HG02763 (cell line): ENCODE measurements at regions not wholly inside any gene's neighbourhood (a gene's known extent, or its start where the extent isn't known, plus 50 kb on each side); places are given as distances from the start of the nearest gene placed in this dataset.

Source experiments
- ATAC-seq: cut with Tn5 transposase; IDR thresholded peaks from one replicate; pipeline ENCODE4 v1.9.1; 2021; ENCODE audit warnings: mild to moderate bottlenecking, moderate library complexity; ENCODE audit not compliant: unreplicated experiment

DNA sequence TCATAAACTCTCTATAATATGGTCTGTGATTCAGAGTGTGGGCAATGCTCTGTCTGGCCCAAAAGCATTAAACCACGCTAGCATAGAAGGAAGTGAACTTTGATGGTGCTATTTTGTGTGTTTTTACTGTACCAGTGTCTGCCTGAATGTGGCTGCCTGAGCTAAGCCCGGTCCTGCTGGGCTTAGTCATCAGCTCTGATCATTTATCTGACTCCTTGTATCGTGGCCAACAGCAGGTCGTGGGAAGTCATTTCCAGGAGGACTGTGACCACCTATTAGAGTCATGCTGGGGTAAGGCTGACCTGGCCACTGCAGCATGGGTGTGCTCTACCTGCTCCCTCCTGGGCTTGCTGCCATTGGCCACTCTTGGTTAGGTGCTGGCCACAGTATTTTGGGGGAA, 239.1 kb upstream of the CEP162 start:
- ATAC-seq: no peak

DNA sequence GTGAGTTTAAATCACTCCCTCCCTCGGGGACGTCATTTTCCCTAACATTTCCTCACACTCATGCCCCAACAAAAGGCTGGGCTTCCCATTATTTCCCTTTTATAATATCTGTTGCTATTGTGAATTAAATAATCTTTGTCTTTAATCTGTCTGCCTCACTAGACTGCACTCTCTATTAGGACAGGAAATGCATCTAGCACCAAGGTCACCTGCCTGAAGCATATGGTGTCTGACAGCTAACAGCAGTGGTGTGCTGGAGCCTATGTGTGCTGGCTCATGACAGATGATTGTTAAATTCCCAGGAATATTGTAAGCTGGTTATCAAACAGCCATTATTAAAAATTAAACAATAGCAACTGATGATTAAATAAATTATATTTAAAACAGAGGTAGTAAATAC, 237.0 kb upstream of the CEP162 start:
- ATAC-seq: no peak

DNA sequence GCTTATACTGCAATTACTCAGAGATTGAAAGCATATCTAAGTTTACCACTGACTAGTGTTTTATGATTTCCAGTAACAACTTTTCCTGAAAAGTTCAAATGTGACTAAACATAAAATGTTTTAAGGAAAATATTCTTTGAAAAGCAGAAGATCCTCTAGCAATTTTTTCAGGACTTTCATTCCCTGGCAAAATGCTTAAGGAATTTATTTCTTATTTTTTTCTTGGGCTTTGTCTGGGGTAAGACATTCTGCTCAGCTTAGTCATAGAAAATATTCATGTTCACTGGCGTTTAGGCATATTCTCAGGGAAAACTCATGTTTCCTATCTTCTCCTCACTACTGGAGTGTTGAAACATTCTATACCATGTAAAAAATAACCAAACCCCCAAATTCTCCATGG, 235.3 kb upstream of the CEP162 start:
- no peak for ATAC-seq

DNA sequence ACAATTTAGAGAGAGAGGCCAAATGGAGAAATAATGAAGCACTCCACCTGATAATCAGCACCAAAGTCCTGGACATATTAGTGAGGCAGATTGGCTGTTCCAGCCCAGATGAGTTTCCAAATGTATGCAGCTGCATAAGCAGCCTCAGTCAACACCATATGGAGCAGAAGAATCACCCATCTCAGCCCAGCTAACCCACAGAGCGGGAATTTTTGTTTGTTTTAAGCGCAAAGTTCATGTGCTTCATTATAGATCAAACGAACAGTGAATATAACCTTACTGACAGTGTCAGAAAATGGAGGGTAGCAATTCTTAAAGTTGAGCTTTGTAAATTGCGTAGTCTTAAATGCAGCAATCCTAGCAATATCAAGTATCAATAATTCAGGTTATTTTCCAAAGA, 234.0 kb upstream of the CEP162 start:
- ATAC-seq: no peak

DNA sequence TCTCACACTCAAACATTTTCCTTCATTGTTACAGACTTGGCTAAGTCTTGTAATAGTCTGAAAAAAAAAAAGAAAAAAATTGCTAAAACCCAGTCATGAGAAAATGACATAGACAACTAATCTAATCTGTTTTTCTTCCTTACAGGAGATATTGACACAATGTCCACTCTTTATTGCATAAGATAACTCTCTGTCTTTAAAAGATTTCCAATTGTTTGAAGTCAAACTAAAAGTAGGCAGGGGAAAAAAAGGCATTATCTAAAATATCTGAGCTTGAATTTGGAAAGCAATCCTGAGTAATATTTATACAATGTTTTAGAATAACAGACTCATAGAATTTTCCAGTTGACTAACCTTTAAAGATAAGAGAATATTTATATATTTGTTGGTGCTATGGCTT, 233.0 kb upstream of the CEP162 start:
- no peak for ATAC-seq

DNA sequence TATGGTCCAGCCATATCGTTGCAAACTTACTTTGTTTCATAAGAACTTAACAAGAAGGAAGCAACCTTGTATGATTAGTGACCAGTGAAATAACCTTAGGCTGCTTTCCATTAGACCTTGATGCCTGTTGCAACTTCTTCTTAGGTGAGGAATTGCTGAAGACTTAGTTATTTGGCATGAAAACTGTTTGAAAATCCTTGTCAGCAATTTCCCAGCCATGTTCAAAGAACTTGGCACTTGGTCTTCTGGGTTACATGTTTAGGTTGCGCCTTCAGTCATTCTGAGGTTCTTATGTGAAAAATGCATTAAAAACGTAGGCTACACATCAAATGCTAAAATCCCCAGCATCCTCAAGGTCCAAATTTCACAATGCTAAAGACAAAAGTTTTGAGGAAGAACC, 232.0 kb upstream of the CEP162 start:
- ATAC-seq: no peak

DNA sequence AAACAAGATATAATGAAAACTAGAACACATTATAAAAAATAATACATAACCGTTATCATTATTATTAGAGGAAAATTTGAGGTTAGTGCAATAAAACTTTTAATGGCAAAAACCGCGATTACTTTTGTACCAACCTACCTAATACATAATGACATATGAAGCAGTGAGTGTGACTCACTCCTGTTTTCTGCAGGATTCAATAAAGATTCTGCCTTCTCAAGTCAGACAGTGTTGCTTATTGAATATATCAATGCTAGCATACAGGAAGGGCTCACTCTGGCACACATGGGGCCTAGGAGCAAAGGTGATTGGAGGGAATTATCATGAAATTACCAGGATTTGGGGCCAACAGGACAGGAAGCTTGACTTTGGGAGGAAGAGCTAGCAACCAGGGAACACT, 230.8 kb upstream of the CEP162 start:
- ATAC-seq: no peak

DNA sequence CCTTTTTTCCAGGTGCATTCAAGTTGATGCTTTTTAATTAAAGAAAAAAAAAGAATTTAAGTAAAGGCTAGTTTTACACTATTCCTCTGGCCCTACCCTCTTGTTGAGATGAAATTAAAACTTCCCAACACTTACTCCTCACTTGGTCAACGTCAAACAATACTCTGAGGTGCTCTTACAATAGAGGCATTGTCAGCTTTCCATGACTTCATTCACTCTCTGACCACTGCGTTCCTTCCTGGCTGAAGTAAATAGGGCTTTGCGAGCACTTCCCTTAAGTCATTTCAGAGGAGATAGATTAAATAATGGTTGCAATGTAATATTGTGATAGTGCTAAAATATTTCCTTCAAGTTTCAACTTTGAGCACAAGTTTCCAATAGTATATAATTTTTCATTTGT, 229.8 kb upstream of the CEP162 start:
- ATAC-seq: no peak

DNA sequence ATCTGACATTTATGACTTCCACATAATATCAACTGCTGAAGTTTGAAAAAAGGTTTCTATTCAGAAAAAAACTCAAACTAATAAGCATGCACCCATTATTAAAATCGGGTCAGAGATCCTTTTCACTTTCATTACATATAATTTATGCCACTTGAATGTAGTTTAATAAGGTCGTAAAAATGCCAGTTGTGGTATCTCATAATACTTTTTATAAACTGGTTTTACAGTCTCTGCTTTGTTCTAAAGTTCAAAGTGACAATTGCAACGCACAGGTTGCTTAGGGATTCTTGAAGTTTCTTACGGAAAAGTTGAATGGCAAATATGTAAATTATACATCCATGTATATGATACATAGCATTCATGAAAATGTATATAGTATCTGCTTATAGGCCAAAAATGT, 229.4 kb upstream of the CEP162 start:
- no peak for ATAC-seq

DNA sequence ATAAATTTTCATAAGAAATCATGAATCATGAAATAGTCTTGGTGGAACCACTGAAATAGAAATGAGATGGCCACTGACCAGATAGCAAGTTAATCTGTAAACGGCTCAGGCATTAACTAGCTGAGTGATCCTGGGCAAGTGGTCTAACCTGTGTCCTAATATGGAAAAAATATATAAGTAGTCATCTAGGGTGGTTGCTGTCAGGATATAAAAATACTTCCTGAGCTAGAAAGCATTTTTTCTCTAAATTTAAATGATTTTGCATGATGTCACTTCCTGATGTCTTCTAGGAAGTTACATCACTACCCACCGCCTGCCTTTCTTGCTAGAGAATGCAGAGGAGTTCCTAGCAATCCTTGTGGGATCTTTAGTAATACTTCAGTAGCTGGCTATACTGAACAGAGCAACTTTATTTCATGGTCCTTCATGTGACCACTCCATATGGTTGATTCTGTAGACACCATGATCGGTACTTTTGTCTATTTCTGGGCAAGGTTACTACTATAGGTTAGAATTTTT, 228.1 kb upstream of the CEP162 start:
- ATAC-seq: no peak

DNA sequence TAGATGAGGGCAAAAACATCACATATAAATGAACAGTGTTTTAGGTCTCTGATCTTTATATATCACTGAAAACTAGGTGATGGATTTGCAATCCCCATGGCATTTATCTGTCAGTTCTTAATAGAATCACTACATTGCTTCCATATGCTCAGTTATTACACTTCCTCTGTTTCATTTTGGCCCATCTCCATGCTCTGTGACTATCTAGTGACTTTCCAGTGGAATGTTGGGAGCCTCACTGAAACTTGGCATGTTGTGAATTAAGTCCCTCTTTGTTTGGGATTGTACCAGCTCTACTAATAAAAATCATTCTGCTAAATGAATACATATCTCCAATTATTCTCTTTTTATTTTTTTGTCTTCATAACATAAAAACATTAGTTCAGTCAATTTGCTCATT, 226.1 kb upstream of the CEP162 start:
- no peak for ATAC-seq

DNA sequence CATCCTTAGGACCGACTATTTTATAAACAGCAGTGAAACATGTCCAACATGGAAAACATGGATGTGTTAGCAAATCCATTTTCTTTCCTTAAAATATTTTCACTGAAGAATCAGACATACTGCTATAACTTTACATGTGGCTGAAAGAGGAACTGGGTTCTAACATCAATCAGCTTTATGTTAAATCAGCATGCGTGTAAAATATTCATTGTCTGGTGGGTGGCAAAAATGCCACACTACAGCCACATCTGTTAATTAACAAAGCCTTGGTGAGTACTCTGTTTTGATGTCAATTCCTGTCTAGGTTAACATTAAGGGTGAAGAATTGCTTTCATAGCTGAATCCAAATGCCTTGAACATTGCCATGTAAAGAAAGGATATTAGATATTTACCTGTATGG, 222.6 kb upstream of the CEP162 start:
- no peak for ATAC-seq

DNA sequence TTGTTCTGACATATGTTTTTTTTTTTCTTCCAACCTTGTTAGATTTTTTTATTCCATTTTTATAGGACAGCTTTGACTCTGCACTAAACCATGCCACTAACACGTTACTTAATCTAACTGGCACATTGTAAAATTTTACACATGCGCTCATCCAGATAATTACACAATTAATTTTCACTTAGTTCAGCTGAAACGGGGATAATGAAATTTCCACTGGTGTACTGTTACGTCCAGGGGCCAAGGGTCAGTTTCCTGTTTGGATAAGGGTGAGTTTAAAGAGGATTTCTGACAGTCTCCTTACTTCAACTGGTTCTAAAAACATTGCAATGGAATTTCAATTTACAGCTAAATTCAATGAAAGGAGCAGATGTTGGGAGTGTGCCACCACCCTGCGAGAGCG, 221.8 kb upstream of the CEP162 start:
- no peak for ATAC-seq

DNA sequence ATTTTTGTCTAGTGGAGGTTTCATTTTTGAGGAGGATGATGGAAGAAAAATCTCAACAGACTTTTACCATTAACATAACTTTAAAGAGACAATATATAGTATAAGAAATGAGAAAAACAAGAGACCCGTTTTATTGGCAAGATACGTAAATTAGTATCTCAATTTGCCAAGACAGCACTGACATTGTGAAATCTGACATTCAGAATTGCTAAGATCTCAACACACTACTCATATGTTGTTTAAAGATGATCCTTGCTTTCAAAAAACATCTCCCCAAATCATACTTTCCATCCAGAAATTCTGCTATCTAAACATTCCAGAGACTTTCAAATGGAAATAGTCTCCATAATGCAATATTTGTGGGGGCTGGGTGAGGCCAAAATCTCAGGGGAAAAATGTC, 220.9 kb upstream of the CEP162 start:
- no peak for ATAC-seq

DNA sequence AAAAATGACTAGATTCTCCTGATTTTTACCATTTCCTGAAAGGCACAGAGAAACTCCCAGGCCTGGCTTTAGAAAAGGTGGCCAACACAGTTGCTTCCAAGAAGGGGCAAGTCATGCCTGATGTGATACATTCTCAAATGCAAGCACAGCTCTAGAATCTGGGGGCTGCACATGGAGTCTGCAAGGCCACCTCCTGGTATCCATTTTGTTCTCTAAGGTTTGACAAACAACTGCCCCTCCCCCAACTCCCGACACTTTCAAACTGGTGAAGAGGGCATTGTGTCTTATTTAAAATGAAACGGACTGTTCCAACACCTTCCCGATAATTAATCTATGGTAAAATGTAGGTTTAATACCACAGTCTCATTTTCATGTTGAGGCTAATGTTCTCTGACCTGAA, 220.2 kb upstream of the CEP162 start:
- ATAC-seq: no peak

DNA sequence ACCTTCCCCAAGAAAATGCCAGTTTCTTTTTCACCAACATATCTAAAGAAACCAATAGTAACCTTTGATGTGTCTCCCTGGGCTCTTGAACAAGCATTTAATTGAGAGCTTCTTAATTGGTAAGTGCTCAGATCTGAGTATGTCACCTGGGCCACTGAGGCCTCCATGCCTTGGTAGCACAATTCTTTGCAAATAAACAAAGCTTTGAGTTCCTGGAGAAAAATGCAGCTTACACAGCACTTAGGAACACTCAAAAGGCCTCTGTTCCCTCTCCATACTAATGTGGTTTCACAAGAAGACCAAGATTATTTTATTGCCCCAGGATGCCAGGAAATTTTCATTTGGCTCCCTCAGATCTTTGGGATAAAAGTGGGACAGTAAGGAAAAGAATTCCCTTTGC, 217.6 kb upstream of the CEP162 start:
- no peak for ATAC-seq

DNA sequence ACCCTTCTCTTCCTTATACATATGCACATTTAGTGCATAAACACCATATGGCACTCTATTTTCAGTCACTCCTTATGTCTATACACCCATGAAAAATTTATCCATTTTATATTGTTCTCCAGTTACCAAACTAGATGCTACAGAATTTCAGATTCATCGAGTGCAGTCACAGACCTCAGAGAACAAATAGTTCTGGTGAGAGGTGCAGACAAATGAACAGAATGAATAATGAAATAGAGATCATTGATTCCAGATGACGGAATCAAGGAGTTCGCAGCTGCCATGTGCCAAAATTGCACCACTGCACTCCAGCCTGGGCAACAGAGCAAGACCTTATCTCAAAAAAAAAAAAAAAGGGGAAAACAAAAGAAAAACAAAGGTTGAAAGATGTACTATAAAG, 214.8 kb upstream of the CEP162 start:
- no peak for ATAC-seq

DNA sequence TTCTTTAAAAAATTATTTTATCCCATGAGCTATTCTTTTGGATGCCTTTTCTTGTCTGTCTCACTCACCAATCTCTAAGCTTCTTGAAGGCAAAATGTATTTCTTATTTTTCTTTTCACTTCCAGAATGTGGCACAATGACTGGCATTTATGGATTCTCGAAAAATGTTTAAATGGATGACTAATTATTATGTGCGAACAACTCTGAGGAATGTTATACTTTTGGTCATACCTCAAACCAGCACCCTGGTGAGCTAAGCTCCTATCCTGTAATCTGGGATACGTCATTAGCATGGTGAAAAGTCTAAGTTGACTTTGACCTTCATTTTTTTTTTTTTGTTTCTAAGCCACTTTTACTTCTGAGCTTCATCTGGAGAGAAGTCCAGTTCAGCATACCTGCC, 214.0 kb upstream of the CEP162 start:
- ATAC-seq: no peak

DNA sequence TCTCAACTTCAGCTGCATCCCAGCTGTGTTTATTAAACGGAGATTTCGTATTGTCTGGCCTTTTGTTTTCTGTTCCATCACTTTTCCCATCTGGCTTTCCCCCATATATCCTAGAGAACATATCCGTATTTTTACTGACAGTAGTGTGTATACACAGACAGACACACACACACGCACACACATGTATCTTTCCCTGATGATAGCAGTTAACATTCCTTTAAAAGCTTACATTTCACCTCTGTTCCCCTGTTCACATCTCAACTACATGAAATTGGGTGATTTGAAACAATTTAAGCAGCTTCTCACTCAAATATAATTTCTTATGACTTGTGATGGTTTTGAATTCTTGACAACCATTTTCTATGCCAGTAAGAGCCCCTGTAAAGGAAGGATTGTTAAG, 207.1 kb upstream of the CEP162 start:
- ATAC-seq: no peak

DNA sequence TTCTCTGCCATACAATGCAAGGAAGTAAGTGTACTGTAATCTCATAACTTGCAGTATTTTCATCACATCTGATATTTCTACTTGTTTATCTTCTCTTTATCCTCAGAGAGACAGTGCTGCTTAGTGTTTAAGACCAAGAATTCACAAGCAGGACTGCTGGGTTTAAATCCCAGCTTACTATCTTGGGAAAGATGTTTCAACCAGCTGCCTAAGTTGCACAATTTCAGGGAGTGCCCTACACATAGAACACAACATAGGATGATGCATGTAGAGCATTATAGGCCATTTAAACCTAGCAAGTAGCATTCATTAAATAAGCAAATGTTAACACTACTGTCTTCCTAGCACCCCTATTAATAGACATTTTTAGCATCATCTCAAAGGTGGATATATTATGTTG, 205.2 kb upstream of the CEP162 start:
- ATAC-seq: no peak

DNA sequence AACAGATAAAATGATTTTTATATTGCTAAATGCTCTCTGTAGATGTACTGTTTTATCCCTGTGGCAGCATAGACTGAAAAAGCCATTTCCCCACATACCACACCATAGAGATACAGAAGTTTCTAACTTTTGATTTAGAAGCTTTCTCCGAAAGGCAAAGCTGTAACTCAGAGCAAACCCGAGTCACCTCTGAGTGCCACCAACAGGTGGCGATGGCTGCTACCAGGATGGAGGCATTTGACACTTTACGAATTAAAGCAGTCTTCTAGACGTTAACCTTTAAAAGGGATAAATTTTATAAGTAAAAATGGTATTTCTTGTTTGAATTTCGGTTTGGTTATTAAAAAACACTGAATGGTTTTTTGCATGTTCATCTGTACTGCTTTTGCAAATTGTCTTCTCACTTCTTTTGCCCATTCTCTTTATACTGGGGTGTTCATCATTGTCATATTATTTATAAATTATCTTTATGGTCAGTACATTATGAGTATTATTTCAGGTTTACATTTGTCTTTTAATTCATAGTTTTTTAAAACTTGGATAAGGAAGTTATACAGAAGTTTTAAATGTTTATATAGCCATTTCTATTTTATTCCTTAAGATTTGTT, 201.0 kb upstream of the CEP162 start:
- no peak for ATAC-seq

DNA sequence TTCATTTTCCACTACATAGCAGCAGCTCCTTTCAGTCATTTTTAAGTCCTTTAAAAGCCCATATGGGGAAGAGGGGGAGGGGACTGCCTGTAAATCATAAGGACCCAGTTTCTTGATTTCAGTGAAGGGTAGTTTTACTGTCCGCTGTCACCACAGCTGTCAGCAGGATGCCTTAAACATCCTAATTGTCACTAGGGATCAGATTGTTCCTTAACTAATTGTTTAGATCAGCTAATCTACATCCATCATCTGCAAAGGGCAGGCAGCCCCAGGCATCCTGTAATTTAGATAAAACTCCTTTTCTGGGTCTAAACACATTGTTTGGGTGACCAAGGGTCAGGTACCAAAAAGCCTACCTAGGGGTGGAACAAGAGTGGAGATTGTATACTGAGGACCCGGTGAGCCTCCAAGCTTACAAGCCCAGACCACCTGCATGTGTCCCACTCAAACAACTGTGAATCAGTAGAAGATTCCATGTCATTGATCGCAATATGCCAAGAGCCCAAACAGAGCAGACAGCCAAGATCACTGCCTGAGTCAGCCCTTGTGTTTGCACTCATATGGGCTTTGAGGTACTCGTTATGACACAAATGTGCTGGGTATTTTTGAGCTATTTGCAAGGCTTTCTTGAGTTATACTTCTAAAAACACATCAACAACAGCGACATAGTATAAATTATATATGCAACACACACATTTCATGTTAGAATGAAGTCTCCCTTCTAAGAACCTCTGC, 198.7 kb upstream of the CEP162 start:
- no peak for ATAC-seq

DNA sequence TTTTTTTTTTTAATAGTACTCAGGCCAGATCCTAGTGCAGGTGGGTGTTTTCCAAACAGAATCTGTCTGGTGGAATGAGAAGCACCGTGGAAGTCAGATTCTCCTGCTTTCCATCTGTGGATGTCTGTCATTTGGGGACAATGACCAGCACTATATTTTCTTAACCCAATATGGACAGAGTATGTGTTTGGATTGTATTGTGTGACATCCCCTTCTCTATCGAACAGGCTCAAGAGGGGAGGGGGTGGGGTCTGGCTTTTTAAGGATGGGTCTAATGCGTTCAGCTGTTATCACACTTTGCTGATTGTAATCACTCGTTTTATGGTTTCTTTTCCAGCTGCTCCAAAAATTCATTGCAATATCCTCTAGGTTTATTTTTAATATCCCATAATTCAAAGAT, 197.5 kb upstream of the CEP162 start:
- ATAC-seq: no peak
